ENCODE measurements at regions not wholly inside any gene's neighbourhood (a gene's known extent, or its start where the extent isn't known, plus 50 kb on each side); places are given as distances from the start of the nearest gene placed in this dataset.
A peak's percentile ranks its signal among the peaks of the same experiment; 100 is the strongest.
"Not testable (repeated sequence)": the region's sequence is repeated elsewhere in the genome, so short reads cannot be mapped to it uniquely, and the experiment has no call there.

DNA sequence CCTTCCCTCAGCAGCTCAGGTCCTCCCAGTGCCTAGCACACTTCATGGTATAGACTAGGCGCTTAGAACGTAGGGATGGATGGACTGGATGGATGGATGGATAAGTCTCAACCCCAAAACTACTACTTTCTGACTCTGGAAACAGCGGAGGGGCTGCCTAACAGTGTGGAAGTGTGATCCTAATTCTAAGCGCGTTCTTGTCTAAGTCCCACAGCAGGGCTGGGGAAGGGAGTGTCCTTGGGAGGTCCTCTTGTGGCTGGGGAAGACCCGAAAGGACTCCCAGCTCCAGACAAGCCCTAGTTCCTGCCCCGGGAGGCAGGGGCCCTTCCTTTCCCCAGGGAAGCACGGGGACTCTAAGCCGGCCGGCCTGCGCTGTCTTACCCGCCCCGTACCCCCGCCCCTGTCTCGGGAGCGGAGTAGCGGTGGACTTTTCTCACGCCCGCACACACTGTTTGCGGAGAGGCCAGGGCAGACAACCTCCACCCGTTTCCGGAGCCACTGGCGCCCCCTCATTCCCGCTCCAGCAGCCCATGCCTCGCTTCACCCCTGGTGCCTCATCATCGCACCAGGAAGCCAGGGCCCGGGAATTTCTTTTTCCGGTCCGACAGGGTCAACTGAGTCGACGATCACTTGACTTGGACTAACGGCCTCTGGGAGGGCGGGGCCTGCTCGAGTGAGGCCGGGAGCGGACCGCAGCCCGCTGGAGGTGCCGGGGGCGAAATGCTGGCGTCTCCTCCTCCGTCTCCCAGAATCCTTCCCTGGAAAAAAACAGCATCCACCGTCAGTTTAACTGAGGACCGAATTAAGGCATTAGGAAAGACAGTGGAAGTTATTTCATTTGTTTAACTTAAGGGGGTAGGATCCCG, 133.3 kb downstream of the TBC1D2B start:
- peak; percentile 89 for DNase-seq (ENCODE audit: low read depth)
- peak overlapping the region; percentile 42 for H3K4me3 ChIP-seq (ENCODE audit: low read depth, low read length)
- TF ChIP-seq, protein P1, sequence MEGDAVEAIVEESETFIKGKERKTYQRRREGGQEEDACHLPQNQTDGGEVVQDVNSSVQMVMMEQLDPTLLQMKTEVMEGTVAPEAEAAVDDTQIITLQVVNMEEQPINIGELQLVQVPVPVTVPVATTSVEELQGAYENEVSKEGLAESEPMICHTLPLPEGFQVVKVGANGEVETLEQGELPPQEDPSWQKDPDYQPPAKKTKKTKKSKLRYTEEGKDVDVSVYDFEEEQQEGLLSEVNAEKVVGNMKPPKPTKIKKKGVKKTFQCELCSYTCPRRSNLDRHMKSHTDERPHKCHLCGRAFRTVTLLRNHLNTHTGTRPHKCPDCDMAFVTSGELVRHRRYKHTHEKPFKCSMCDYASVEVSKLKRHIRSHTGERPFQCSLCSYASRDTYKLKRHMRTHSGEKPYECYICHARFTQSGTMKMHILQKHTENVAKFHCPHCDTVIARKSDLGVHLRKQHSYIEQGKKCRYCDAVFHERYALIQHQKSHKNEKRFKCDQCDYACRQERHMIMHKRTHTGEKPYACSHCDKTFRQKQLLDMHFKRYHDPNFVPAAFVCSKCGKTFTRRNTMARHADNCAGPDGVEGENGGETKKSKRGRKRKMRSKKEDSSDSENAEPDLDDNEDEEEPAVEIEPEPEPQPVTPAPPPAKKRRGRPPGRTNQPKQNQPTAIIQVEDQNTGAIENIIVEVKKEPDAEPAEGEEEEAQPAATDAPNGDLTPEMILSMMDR (IDR thresholded peaks at IDR 0.05; ENCODE audit: insufficient read depth, low read depth, low read length) = no peak

DNA sequence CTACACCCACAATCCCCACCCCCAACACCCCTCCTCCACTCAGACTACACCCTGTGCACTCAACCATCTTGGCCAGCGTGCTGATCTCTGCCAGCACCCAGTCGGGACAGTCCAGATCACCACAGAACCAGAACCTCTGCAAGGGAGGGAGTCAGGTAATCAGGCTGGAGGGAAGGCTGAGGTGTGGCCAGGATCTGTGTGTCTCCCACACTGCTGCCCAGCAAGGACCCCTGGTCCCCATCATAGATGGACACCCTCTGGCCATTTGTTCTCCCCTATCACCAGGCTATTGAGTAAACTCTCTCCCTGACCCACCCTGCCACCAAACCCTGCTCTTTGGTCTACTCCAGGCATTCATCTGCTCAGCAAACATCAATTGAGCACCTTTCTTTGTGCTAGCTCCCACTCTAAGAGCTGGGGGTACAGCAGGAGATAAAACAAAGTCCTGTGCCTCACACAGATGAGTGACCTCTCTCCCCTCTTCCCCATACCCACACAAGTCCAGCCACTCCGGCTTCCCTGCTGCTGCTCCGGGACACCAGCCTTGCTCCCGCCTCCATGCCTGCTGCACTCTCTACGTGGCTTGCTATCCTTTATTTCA, 134.8 kb downstream of the TBC1D2B start:
- TF ChIP-seq, protein P1 (IDR thresholded peaks at IDR 0.05; ENCODE audit: insufficient read depth, low read depth, low read length) = no peak
- DNase-seq (ENCODE audit: low read depth) = no peak
- H3K4me3 ChIP-seq (ENCODE audit: low read depth, low read length) = no peak overlapping the region

DNA sequence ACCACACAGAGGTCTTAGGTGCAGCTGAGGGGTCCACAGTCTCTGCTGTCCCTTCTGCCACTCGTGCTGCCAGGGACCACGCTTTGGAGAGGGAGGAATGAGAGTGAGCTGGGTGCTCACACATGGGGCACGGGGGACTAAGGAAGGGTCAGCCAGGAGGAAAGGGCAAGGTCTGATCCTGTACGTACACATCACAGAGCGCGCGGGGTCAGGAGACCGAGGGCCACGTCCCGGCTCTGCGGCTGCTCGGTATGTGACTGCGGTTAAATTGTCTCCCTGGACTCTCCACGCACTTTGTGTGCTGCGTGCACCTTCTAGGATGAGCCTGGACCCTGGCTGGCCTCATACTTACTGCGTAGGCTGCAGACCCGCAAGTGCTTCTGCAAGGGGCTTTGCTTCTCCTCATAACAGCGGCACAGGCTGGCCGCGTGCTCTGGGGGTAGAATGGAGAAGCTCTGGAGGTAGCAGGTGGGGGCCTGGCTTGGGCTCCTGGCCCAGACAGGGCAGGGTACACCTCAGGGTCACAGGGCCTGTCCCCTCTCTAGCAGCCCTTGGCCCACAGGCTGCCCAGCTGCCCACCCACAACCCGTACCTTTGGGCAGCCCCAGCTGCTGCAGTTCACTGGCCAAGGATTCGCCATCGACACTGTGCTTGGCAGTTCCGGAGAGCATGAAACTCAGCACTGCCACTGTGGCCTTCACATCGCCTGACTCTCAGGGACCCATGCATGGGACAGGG, 136.3 kb downstream of the TBC1D2B start:
- DNase-seq (ENCODE audit: low read depth); H3K4me3 ChIP-seq (ENCODE audit: low read depth, low read length): not testable (repeated sequence)

DNA sequence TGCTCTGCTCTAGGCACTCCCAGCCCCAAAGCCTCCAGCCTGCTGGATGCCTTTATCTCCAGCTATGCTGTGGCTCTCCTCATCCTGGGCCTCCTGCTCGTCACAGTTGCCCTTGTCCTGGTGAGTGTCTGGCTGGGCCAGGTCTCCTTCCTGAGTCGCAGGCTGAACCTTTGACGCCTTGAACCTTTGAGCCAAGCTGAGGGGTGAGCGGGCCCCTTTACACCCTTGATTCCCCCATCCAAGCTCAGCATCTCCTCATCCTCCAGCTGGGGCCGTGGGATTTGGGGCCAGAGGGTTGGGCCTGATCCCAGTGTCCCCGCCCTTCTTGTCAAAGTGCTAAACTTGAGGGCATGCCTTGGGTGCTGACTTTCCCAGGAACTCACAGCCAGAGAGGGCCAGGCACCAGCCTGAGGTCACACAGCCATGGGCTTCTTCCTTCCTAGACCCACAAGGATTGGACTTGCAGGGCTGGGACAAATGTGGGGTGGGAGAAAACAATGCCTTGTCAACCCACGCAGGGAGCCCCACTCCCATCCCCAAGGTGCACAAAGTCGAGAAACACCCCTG, 137.0 kb downstream of the TBC1D2B start:
- DNase-seq (ENCODE audit: low read depth) = no peak
- TF ChIP-seq, protein P1 (IDR thresholded peaks at IDR 0.05; ENCODE audit: insufficient read depth, low read depth, low read length) = no peak
- H3K4me3 ChIP-seq (ENCODE audit: low read depth, low read length) = no peak overlapping the region

DNA sequence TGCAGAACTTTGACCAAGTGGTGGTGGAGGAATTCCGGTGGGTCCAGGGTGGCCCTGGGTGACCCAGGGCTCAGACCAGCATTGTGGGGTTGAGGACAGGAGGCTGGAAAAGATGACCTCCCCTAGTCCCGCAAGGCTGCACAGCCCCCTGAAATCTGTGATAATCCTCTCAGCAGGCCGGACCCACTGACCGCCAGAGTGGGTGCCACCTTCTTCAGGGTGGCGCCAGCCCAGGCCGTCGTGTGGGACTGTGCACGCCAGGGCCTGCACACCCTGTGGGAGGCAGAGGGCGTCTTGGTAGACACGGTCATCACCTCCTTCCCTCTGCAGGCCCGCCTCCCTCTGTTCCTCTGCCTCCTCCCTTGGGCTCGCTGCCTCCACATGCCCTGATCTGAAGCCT, 137.7 kb downstream of the TBC1D2B start:
- TF ChIP-seq, protein P1 (IDR thresholded peaks at IDR 0.05; ENCODE audit: insufficient read depth, low read depth, low read length) = no peak
- no peak for DNase-seq (ENCODE audit: low read depth)
- H3K4me3 ChIP-seq (ENCODE audit: low read depth, low read length) = no peak overlapping the region

DNA sequence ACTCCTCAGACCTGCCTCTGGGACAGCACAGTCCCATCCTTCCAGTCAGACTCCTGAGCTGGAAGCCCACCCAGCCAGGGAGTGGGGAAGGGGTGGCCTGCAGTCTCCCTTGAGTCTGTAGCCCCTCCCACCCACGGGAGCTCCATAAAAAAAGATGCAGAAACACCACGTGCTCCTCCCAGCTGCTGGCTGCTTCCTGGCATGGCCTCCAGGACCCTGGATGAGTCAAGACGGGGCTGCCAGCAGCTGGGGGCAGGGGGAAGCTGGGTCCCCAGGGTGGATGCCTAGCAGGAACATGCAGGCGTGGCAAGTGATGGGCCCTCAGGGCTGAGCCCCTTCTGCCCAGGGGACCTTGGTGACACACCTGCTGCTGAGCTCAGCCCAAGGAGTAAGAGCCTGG, 138.5 kb downstream of the TBC1D2B start:
- H3K4me3 ChIP-seq (ENCODE audit: low read depth, low read length) = not testable (repeated sequence)
- peak; percentile 42 for DNase-seq (ENCODE audit: low read depth)

DNA sequence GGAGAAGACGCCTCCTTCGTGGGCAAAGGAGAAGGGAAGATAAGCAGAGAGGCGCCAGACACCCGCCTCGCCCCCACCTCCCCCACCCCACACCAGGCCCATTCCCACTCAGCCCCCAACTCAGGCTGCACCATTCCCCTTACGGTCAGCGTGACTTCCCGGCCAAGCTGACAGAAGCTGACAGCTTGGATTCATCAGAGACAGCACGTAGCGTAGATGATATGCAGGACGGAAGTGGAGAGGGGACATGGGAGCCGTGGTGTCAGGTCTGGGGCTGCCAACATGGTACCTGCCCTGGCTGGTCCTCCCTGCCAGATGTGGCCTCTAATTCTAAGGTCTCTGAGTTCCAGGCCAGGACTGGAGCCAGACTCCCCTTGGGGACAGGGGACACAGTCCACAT, 139.0 kb downstream of the TBC1D2B start:
- DNase-seq (ENCODE audit: low read depth) = not testable (repeated sequence)

DNA sequence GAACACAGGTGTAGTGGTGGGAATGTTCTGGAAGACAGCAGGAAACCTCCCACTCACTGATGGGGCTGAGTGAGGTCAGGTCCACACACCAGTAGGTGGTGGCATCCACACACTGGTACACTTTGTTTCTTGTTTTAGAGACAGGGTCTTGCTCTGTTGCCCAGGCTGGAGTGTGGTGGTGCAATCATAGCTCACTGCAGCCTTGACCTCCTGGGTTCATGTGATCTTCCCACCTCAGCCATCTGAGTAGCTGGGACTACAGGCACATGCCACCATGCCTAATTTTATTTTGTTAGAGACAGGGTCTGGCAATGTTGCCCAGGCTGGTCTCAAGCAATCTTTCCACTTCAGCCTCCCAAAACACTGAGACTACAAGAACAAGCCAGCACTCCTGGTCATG, 140.9 kb downstream of the TBC1D2B start:
- not testable (repeated sequence) for H3K4me3 ChIP-seq (ENCODE audit: low read depth, low read length); DNase-seq (ENCODE audit: low read depth)

More for the DNA sequence above, 139.0 kb downstream of the TBC1D2B start:
- H3K4me3 ChIP-seq (ENCODE audit: low read depth, low read length) = not testable (repeated sequence)

DNA sequence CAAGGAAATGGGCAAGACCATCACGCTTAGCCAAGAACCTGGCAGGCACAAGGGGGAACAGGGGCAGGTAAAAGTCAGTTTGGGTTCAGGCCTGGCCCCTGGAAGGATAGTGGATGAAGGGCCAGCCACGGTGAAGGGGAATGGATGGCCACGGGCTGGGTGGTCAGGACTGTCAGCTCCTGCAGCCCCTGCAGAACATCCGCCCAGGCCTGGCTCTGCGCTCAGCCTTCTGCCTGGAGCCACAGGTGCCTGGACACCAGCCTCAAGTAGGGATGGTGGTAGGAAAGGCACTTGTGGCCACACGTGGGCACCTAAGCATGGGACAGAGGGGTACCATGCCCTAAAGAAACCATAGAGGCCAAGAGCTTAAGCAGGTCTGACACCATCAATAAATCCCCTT, 143.0 kb downstream of the TBC1D2B start:
- H3K4me3 ChIP-seq (ENCODE audit: low read depth, low read length); DNase-seq (ENCODE audit: low read depth): not testable (repeated sequence)

DNA sequence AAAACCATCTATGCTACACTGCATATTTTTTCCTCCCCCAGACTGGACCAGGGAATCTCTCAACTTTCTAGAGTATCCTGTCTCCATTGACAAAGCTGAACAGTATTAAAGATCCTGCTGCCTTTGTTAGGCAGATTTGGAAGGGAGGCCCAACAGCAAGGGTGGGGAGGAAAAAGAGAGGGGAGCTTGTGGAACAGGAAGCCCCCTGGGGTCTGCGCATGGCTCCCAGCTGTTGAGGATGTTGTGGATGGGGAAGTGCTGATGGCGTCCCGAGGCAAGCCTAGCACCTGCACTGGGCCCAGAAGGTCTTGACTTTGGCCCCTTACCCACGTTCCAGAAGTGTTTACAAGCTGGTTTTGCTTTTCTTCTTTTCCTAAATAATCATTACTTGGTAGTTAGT, 146.6 kb downstream of the TBC1D2B start:
- not testable (repeated sequence) for H3K4me3 ChIP-seq (ENCODE audit: low read depth, low read length); DNase-seq (ENCODE audit: low read depth)

DNA sequence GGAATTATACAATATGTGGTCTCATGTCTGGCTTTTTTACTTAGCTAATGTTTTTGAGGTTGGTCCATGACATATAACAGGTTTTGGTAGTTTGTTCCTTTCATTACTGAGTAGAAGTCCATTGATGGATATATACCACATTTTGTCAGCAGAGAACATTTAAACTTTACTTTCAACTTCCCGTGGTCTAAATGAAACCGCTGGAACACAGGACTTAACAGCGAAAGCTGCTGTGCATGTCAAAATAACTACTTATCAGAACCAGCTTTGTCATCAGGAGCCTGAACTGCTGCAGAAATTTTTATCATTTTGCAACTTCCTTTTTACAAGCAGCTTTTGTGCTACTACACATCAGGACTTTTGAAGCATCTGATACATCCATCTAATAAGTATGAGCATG, 147.0 kb downstream of the TBC1D2B start:
- DNase-seq (ENCODE audit: low read depth) = peak; percentile 9
- H3K4me3 ChIP-seq (ENCODE audit: low read depth, low read length) = not testable (repeated sequence)

DNA sequence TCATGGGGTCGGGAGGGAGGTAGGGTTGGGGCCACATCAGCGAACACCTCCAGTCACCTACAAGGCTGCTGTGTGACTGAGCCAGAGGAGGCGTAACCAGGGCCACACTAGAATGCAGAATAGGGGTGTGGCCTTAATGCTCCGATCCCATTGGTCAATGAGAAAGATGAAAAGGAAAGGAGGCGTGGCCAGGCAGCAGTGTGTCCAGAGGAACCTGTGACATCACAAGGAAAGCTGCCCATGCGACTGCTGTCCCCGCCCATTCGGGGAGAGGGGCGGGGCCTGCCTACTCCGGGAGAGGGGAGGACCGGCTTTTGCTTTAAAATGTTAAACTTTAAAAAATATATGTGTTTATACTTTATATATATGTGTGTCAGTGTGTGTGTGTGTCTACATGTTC, 150.7 kb downstream of the TBC1D2B start:
- peak; percentile 9 for DNase-seq (ENCODE audit: low read depth)

DNA sequence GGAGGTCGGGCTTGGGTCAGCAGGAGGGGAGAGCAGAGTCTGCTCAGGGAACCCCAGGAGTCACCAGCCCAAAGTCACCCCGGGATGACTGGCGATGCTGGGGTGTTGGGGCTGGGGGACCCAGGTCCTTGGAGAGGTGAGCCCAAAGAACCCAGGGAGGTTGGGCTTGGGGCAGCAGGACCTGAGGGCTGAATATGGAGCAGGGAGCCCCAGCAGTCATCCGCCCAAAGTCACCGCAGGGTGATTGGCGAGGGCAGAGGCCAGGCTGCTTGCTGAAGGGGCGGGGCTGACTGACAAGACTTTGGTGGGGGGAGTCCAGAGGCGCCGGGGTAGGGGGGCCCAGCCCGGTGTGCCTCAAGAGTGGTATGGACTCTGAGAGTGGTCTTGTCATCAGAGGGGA, 151.2 kb downstream of the TBC1D2B start:
- H3K4me3 ChIP-seq (ENCODE audit: low read depth, low read length); DNase-seq (ENCODE audit: low read depth): not testable (repeated sequence)

More for the DNA sequence above, 150.7 kb downstream of the TBC1D2B start:
- not testable (repeated sequence) for H3K4me3 ChIP-seq (ENCODE audit: low read depth, low read length)

All from fibroblast of villous mesenchyme (primary cell).